ENCODE measurements at regions not wholly inside any gene's neighbourhood (a gene's known extent, or its start where the extent isn't known, plus 50 kb on each side); places are given as distances from the start of the nearest gene placed in this dataset.

DNA sequence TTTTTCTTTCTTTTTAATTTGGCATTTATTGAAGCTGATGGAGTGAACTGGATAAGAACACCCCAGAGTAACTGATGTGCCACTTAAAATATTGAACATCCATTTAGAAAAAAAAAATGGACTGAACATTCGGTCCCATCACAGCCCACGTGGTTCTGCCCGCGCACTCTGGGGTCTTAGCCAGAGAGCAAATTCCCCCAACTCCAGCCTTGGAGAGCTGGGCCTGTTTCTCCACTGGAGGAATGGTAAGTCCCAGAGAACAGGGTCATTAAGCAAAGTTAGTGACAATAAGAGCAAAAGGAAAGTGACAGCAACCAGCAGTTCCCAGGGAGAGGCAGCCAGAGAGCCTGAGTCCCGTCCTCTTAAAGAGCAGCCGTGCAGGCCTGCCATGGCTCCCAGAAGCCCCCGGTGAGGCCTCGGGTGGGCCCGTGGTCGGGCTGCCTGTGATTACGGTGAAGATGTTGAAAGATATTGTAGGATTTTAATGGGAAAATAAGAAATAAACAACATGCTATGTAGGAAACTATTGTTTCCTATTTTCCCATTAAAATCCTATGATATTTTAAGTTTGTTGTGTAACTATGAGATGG lies 487.9 kb upstream of the MKI67 start:
- DNase-seq (ENCODE audit: low read depth in 2 of 2) = no peak

DNA sequence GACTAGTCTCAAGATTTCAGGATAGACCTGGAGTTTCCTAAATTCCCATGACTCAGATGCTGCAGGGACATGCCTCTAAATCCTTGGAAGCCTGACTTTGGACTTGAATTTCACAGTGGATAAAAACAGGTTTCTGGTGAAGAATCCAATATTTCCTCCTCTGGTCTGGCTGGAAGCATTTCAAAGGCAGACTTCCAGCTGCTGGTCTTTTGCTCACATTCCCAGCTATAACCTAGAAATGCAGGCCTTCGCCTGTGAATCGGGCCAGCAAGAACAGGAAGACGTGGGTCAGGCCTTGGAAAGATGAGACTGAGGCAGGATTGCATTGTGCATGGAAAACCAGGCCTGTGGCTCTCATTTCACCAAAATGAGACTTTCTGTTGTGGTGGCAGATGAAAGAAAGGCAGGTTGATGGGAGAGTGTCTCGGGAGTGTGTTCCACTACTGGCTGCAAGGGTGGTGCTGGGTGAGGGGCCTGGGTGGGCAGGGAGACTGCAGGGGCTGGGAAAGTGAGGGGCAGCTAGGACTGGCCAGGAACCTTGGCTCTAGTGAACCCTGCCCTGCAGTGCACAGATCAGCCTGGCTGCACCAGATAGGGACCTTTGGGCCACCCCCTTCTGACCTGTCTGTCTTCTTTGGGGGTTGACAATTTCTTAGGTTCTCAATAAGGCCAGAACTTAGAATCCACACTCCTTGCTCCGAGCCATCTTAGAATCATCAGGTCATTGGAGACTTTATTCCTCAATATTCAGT lies 488.8 kb upstream of the MKI67 start:
- DNase-seq (ENCODE audit: low read depth in 2 of 2) = no peak

DNA sequence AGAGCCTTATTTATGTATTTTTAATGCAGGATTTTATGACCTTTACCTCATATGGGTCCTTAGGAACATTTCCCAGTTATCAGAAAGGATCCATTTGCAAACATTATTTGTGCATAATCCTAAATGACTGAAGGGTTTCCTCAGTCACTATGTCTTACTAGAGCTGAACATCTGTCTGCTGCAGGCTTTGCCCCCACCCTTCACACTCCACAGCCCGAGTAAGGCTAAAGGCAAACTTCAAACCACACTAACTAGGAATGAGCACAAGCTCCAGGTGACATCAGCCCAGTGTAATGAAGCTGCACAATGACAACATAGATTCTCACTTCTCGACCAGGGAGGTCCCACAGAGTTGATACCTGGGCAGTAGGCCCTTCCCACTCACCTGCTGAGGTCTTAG lies 491.3 kb upstream of the MKI67 start:
- no peak for DNase-seq (ENCODE audit: low read depth in 2 of 2)

DNA sequence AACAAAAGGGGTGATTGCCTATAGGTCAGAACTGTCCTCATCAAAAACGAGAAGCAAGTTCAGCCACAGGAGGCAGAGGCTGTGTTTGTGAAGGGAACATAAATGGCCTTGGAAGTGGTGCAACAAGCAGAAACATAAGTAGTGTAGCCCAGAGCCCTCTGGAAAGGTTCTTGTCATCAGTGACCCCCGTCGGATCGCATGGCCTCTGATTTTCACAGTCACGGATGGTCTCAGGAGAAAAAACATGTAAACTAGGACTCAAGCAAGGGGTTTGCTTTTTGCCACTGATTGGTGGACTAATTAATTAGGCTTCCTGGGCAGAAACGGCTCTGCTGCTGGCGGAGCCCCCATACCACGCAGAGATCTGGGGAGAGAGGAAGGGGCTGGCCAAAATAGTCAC lies 496.5 kb upstream of the MKI67 start:
- no peak for DNase-seq (ENCODE audit: low read depth in 2 of 2)

DNA sequence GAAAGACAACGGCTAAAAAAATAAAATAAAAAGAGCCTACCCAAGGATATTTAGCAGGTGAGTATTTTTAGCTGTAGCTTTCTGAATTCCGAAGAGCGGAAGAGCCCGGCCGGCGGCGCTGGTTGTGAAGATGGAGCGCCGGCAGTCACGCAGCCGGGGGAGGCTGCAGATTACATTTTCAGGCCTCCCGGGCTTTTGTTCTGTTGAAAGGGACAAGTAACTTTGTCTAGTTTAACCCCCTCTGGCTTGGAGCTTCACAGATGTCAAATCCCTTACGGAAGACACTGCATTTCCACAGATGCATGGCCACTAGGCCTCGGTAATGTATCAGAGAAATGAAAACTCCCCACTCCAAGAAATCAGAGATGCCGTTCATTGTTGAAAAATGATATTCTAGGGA lies 497.6 kb upstream of the MKI67 start:
- no peak for DNase-seq (ENCODE audit: low read depth in 2 of 2)

DNA sequence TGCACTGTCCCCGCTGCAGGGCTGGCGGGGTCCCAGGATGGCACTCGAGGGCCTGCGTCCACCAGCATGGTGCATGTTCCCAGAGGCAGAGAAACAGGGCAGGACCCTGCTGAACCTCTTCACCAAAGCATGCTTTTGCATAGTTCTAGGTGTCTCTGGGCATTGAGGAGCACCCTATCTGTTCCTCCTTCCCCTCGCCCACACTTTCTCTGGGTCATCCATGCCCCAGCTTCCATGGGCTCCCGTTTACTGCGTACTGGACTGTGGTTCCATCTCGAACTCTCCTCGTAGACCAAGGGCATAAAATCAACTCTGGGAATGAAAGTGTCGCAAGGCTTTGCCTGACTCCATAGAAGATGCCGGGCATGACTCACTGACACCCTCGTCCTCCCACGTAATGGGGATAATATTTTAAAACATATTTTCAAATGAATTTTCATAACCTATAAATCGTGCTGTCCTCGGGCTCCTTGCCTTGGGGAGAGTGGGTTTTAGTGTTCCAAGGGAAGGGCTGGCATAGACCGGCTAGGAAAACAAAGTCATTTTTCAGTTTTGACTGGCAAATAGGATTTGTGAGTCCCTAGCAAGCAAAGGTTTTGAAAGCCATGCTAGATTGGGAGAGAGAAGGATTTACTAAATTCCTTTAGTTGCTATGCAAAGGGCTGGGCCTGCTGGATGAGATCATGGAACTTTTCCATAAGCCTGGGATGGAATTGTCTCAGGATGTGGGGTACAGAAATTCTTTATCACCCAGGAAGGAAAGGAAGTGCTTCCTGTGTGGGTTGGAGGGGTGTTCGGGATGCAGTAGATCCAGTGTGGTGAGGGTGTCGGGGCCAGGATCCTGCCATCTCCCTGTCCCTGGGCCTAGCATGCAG lies 498.7 kb upstream of the MKI67 start:
- DNase-seq (ENCODE audit: low read depth in 2 of 2) = no peak

DNA sequence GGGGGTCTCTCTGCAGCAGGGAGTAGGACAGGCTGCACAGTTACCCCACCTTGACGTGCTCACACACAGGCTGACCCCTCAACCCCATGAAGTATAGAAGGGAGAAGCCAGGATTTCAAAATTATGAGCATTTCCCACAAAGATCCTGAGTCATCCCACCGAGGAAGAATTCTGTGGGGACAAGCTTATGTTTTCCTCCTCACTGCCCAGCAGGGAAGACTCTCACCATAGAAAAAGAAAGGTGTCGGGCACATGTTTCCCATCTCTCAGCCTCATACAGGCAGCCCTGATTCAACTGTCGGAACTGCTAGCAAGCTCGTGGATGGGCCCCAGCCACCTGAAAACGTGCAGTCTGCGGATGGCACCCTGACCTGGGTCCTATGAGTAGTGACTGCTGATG lies 499.7 kb upstream of the MKI67 start:
- no peak for DNase-seq (ENCODE audit: low read depth in 2 of 2)

DNA sequence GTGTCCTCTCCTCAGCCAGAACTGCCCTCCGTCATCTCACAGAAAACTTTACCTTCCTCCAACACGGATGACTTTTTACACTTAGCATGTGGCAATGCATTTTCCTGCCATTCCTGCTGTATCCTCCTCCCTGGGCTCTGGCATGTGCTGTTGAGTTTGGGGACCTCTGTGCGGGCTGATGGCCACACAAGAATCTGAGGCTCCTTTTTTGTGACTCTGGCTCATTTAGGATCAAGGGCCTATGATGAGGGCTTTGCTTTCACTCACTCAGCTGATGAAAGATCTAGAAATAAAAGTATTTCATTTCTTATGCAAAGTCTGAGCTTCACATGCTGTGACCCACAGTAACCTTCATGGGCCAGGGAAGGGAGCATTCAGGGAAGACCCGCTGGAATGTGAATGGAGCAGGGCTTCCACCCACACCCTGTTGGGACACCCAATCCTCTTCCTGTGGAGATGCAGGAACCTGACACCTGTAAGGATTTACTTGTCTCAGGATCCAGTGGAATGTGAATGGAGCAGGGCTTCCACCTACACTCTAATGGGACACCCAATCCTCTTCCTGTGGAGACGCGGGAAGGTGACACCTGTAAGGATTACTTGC lies 500.3 kb upstream of the MKI67 start:
- no peak for DNase-seq (ENCODE audit: low read depth in 2 of 2)

DNA sequence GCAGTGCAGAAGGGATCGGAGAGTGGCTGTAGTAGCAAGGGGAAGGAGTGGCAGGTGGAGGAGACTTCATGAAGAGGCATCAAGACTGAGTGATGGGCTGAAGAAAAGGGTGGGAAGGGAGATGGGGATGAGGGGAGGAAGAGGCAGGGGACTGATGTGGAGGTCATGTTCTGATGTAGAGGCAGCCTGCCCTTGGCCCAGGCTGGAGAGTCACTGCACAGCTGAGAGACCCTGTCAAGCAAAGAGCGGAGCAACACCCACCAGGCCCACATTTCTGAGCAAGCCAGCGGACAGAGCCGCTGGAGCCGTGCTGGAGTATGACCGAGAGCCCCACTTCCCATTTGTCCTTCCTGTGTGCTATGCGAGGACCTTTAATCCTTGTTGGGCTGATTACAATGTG lies 501.6 kb upstream of the MKI67 start:
- no peak for DNase-seq (ENCODE audit: low read depth in 2 of 2)

DNA sequence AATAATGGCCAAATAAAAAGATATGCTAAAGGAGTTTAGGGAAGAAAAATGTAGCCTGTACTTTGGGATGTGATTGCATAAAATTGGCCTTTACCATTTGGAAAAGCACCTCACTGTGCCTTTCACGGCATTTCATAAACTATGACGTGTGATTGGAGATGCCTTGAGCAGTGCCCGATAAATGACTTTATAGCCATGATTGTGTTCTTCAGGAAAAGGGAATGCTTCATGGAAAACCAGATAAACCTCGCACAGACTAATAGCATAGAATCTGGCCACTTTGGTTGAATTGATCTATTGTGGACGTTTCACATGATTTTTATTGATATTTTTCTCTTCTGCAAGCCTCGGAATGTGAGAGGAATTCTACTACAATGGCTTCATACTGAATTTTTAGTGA lies 502.0 kb upstream of the MKI67 start:
- DNase-seq (ENCODE audit: low read depth in 2 of 2) = no peak

DNA sequence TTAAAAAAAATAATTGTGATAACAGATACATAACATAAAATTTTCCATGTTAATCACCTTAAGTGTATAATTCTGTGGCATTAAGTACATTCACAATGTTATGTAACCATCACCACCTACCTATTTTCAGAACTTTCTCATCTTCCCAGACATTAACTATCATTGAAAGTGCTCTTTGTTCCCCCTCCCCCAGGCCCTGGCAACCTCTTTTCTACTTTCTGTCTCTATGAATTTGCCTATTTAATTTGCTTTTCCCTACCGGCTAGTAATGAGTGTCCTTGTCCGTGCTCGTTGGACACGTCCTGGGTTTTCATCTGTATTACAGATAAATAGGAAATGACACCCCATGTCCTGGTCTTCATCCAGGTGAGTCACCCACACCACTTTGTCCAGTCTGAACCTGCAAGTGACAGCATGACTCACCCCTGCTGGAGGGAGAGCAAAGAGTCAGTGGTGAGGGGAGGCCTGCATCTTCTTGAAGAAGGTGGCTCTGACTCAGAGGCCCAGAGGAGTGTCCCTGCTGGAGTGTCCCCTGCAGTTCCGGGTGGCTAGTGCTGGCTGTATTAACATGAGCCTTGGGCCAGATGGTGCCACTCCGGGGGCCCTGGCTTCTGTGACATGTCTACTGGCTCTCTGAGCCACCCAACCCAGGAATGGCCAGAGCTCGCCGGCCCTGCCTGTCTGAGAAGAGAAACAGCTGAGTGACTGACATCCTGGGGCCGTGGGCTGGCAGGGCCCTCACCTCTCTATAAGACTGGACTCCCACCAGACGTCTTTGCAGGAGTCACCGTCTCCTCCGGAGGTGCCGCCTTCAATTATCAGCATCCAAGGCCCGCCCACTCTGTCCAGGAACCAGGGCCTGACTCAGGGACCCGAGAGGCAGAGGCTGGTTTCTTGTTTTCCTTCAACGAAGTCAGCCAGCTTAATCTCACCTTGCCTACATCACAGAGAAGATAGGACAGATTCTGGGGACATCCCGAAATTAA lies 503.2 kb upstream of the MKI67 start:
- no peak for DNase-seq (ENCODE audit: low read depth in 2 of 2)

DNA sequence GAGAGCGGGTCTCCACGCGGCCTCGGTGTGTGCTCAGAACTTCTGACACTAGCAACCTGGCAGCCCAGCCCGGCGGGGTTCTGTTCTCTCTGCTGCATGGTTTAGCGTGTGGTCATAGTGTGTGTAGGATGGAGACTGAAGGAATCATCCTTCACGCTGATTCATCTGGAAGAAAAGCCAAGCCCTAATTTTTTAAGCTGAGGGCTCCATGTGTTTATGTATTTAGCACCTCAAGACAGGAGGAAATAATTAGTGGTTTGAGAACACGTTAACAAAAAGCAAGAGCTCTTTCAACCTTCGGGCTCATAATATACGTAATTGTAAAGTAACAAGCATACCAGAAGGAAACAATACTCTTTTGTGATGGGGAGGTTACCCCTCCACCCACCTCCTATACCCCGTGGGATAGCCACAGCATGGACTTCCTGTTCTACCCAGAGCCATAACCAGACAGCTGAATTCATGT lies 504.6 kb upstream of the MKI67 start:
- no peak for DNase-seq (ENCODE audit: low read depth in 2 of 2)

DNA sequence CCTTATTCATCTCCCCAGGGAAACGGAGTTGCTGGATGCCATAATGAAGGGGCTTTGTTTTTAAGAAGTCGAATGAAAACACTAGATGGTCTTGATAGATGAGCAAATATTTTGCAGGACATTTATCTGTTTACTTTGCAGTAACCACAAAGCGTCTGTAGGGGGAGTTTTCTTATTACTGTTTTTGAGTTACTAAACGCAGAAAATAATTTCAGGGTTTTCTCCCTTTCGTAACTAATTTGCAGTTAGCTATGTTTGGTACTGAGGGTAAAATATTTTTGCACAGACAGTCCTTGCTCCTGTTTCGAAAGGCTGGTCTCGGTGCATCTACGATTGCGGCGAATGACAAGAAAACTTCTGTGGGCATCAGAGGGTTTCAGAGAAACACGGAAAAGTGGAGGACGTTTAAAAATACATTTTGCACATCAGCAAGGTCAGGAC lies 505.6 kb upstream of the MKI67 start:
- no peak for DNase-seq (ENCODE audit: low read depth in 2 of 2)

DNA sequence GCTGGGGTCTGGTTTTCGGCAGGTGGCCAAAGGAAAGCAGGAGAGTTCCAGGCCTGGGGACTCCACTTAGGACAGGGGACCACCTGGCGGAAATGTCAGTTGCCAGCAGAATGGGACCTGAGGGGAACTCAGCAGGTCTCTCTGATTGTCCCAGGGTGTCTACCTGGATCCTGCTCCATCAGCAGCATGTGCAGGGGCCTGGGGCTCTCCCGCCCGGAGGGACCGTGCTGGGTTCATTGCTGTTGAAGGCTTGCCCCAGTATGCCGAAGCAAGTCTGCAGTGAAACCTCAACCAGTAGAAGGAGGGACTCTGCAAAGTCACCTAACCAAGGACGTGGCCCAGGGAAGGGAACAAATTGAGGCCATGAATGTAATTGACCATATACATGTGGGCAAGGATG lies 506.5 kb upstream of the MKI67 start:
- DNase-seq (ENCODE audit: low read depth in 2 of 2) = no peak

DNA sequence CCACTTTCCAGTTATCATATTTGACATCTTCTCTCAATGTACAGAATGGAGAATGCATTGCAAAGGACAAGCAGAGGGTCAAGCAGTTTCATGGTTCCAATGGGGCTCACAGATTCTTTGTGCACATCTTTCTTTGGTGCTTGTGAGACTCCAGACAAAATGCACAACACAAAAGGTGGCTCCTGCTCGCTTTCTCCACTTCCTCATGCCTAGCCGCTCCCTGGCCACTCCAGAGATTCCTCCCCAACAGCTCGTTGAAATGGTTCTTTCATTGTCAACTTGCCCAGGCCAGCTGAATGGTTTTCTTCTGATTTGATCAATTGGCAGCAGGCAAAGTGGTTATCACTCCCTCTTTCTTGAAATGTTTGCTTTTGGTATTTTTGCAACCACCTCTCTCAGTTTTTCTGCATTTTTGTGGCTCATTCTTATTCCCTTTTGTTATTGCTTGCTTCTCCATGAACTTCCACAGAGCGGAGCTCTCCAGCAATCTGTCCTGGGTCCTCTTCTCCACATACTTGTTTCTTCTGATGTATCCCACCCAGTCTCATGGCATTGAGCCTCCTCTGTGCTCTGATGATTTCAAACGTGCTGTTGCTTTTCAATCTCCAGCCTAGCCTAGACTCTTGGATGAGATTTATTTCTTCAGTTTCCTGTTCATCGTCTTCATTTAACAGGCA lies 507.8 kb upstream of the MKI67 start:
- DNase-seq (ENCODE audit: low read depth in 2 of 2) = no peak

DNA sequence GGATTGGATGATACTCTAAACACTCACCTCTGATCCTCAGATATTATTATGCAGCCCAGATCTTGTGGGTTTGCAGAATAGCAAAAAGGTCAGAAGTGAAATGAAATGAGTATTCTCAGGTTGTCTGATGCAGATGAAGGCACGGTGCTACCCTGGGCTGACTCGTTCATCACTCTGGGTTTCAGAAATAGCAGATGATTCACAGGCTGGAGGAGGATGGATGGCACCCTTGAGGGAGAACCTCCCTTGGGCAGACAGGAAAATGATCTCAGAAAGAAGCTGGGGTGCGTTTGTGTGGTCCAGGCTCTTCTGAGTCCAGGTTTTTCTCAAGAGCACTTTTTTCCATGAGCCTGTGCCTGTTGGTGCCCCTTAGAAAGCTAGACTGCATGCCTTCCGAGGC lies 515.8 kb upstream of the MKI67 start:
- no peak for DNase-seq (ENCODE audit: low read depth in 2 of 2)

DNA sequence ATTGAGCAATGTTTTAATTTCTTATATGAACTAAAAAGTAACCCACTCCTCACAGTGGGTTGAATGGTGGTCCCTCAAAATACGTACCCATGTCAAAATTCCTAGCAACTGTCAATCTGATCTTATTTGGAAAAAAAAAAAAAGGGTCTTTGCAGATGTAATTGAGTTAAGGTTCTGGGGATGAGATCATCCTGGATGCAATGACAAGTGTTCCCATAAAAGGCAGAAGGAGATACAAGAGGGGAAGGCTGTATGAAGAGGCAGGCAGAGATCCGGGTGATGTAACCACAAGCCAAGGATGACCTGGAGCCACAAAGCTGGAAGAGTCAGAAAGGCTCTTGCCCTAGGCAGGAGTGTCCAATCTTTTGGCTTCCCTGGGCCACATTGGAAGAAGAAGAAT lies 516.3 kb upstream of the MKI67 start:
- no peak for DNase-seq (ENCODE audit: low read depth in 2 of 2)

DNA sequence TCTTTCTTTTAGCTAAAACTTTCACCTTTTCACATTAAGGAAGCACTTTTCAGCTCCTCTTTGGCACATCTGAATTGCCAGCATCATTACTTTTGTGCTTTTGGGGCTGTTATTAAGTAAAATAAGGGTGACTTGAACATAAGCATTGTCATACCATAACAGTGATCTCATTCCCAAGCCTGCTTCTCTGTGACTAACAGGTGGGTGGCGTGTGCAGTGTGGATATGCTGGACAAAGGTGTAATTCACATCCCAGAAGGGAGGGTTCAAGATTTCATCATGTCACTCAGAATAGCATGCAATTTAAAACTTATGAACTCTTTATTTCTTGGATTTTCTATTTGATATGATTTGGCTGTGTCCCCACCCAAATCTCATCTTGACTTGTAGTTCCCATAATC lies 517.4 kb upstream of the MKI67 start:
- no peak for DNase-seq (ENCODE audit: low read depth in 2 of 2)

DNA sequence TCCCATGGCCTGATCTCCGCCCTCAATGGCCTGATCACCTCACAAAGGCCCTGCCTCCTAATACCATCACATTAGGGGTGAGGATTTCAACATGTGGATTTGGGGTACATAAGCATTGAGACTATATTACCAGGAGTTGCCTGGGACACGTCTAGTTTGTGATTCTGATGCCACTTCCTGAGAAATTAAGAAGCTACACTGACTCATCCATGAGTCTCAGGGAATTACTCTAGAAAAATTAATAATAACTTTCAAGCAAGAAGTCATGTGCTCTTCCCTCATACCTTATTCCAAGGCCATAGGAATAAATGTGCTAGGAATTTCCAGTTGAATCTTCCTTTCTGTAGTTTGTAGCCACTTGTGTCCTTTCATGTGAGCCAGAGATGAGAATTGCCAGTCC lies 519.3 kb upstream of the MKI67 start:
- no peak for DNase-seq (ENCODE audit: low read depth in 2 of 2)

DNA sequence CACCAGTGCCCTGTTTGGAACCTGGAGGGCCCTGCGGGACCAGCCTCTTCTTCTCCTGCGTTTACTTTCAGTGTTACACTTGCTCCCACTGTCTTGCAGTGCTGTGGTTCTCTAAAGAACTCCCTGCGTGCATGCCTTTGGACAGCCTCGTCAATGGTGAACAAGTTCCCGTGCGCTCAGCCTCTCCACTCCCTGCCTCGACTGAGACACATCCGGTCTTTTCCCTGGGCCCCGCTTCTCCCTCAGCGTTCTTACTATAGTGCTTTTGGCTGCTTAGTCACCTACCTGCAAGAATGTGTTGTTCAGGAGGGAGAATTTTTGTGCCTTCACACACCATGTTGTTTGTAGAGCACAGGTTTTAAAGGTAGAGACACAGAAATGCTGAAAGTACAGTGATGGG lies 520.7 kb upstream of the MKI67 start:
- no peak for DNase-seq (ENCODE audit: low read depth in 2 of 2)

DNA sequence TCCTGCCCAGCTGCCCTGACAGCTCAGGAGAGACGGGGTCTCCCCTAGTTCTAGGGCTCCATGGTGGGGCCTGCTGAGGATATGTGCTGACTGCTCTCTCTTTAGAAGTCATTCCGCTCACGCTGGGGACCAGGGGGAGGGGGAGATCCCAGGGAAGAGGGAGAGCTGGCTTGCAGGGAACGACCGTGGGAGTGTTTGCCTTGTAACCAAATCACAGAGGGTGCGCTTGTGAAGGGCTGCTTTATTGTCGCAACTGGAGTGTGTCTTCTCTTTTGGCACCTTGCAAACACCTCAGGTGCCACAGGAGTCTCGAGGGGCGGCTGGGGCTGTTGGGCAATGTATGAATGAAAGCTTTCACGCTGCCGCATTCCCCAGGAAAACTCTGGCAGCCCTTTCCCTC lies 531.3 kb upstream of the MKI67 start:
- DNase-seq (ENCODE audit: low read depth in 2 of 2) = no peak

Data from stimulated activated CD4-positive, alpha-beta T cell treated with anti-CD3 and anti-CD28 coated beads, Interleukin-1b, Interleukin-23, amount 100 ng/mL, for 4 hours (primary cell).